DMS53 (cell line): ENCODE measurements at regions not wholly inside any gene's neighbourhood (a gene's known extent, or its start where the extent isn't known, plus 50 kb on each side); places are given as distances from the start of the nearest gene placed in this dataset.

Experiments used
- DNase-seq: peaks from one replicate; lab custom pipeline; 2025; lab: John Stamatoyannopoulos, UW

DNA sequence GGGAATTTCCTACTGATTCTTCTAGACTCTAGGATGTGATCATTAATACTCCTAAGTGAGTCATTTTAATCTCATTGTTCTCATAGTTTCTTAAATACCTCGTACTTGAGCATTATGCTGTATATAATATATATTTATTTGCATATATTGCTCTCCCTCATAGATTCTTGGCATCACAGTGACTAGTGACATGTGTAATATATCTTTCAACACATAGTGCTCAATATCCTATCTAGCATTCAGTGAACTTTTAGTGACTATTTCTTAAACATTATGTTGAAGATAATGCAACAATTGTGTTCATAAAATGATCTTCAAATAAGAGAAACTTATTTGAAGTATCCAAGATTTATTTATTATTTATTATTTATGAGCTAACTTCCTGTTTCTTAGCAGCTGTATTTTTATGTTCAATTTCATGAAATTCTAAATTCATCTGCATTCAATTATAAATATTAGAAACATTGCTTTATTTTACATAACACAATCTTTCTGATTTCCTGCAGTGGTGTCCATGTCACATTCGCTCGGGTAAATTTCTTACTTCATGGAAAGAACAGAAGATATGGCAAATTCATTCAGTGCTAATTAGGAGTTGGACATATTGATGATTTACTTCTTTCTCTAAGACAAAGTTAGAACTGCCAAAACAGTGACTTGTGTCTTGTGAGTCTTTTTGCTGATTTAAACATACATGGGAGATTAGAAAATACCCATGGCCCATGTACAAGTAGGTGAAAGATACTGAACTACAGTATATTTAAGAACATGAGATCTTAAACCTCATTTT is 1095.5 kb upstream of the IGFBP7 start:
- no peak for DNase-seq

GRCh38 chr4:58192217-58192616 is 1082.0 kb upstream of the IGFBP7 start:
- DNase-seq, result no peak

DNA sequence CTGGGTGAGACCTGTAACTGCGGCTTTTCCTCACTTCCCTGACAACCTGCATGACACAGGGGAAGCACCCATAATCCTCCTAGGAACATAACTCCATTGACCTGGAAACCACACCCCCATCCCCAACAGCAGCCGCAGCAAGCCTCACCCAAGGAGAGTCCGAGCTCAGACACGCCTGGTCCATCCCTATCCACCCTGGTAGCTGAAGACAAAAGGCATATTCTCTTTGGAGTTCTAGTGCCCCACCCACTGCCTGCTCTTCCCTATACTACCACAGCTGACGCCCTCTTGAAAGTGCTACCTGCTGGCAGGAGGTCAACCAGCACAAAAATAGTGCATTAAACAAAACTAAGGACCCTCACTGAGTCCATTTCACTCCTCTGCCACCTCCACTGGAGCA is 1080.9 kb upstream of the IGFBP7 start:
- no peak for DNase-seq

GRCh38 chr4:58188316-58188715 is 1078.1 kb upstream of the IGFBP7 start:
- no peak for DNase-seq

GRCh38 chr4:58175024-58175423 is 1064.8 kb upstream of the IGFBP7 start:
- DNase-seq, result no peak

DNA sequence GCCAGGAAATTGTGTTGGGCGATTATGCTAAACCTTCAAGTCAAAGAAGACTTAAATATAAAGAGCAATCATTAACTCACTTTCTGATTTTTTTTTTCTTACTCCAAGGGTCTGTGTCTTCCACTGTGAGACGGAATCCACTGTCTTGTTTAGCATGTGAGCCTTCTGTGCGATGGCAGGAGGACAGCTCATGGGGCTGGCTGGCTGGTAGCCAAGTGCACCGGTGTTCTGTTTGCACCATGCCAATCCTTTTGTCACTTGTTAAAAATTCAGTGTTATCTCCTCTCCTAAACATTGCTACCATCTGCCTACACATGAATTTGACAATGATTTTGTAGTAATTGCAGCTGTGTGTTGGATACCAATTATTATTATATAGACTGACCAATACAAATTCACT is 1056.3 kb upstream of the IGFBP7 start:
- no peak for DNase-seq

DNA sequence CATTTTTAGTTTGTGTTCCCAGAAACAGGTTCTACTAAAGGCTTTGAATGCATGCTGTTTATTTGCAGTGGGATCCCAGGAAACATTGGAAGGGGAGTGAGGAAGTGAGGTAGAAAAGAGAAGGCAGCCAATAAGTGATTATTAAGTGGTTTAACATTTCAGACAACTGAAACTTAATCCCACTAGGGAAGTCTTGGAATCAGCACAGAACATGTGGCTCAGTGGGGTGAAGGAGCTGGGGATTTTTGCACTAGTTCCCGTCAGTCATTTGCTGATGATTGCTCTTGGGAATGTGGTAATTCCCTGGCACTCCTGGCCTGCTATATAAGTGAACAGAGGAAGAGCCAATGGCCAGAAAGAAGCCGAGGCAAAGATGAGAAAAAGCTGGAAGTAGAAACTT is 1053.0 kb upstream of the IGFBP7 start:
- DNase-seq, result peak; percentile 28

GRCh38 chr4:58149404-58150085 is 1039.4 kb upstream of the IGFBP7 start:
- DNase-seq, result no peak

- no peak for DNase-seq
Observed at GRCh38 chr4:58144721-58145120, 1034.5 kb upstream of the IGFBP7 start.

DNA sequence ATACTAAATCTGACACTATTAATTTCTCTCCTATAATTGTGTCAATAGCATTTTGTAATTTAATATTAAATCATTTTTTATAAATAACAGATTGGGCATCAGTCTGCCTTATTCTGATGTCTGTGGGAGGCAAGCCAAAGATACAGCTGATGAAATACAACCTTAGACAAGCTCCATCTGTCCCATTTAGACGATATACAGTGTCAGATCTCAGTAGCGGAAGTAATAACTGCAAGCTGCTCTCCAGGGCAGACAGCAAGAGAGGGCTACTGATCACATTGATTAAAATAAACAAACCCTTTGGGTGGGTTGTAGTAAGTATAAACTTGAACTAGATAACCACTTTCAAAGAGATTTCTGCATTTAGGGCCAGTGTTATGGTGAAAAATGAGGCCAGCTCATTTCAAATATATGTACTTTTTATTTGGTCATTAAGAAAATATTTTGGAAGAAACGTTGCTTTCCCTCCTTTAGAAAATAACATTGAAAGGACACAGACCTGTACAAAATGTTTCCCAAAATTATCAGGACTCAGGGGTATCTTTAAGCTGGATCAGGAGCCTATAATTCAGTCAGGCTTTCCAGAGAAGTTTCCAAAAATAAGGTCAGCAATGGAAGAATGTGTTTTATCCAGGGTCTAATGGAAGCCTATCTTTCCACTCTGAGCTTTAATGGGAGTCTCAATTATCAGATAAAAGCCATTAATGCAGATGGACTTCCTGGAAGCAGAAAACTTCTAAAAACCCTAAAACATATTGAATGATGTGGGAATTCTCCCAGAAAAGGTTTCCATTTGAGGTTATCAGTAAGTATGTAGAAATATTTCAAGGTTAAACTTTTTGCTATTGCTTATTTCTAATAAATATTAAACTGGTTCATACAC is 1028.8 kb upstream of the IGFBP7 start:
- no peak for DNase-seq

DNA sequence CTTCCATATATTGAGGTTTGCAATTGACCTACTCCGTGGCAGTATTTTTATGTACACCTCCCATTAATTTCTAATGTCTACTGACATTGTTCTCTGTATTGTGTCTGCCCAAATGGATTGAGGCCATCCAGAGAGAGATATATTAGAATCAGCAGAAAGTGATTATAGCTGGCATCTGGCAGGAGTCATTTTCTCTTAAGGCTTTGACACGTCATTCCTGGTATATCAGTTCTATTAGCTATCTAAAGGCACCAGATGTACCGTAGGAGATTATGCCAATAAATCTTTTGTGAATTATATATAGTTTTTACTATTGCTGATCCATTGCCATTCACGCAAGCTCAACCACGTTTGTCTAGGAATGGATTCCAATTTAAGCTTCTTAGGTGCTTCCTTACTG is 1026.4 kb upstream of the IGFBP7 start:
- no peak for DNase-seq

GRCh38 chr4:58127680-58128079 is 1017.5 kb upstream of the IGFBP7 start:
- DNase-seq, result no peak

- DNase-seq, result no peak
Observed at GRCh38 chr4:58119298-58119697, 1009.1 kb upstream of the IGFBP7 start.

GRCh38 chr4:58113126-58113525 is 1002.9 kb upstream of the IGFBP7 start:
- DNase-seq, result peak; percentile 86

DNA sequence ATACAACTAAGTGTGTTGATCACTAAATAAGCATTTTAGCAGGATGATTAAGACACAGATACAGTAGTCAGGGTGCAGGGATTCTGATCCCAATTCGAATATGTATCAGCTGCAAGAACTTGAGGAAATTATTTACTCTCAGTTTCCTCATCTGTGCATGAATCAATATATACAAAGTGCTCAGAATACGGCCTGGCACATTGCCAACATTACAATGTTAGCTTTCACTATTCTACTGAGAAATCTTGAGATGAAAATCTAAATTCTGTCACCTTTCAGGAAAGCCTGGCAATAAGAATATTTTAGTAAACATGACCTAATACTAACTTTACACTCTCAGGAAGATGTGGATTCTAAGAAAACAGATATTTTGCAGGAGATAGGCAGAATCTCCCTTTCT is 1001.6 kb upstream of the IGFBP7 start:
- DNase-seq, result peak; percentile 3

DNA sequence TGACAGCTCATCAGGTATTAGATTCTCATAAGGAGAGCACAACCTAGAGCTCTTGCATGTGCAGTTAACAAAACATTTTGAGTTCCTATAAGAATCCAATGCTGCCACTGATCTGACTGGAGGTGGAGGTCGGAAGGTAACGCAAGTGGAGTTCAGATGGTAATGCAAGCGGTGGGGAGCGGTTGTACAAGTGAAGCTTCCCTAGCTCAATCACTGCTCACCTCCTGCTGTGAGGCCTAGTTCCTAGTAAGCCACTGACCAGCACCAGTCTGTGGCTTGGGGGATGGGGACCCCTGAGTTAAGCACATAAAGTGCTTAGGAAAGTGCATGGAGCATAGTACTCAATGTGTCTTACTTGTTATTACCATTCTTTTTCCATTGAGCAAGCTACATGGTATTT is 983.2 kb upstream of the IGFBP7 start:
- DNase-seq, result no peak

- DNase-seq, result no peak
Observed at GRCh38 chr4:58090539-58090938, 980.4 kb upstream of the IGFBP7 start.

DNA sequence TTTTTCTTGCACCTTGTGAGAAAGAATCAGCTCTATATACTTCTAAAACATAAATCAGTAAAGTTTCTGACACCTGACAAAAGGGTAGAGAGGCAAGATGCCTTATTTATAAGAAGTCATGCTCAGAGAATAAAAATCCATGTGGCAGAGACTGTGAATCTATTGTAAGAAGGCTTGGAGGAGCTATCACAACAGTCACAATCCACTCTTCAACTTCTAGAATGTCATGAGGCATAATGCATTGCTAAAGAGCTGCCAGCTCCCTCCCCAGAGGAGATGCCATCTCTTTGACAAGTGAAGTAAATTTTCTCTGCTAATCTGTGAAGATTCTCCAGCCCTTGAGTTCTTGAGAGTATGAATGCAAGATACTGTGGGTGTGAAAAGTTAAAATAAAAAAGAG is 971.2 kb upstream of the IGFBP7 start:
- no peak for DNase-seq

- no peak for DNase-seq
Observed at GRCh38 chr4:58075724-58076123, 965.5 kb upstream of the IGFBP7 start.

GRCh38 chr4:58074382-58074781 is 964.2 kb upstream of the IGFBP7 start:
- DNase-seq, result no peak

GRCh38 chr4:58070726-58071125 is 960.5 kb upstream of the IGFBP7 start:
- no peak for DNase-seq

GRCh38 chr4:58064653-58065052 is 954.5 kb upstream of the IGFBP7 start:
- no peak for DNase-seq
